Mammary epithelial cell (primary cell): ENCODE measurements at regions not wholly inside any gene's neighbourhood (a gene's known extent, or its start where the extent isn't known, plus 50 kb on each side); places are given as distances from the start of the nearest gene placed in this dataset.
"Not testable (repeated sequence)": the region's sequence is repeated elsewhere in the genome, so short reads cannot be mapped to it uniquely, and the experiment has no call there.

Experiments used
- CTCF ChIP-seq, 2 donors: IDR thresholded peaks in 1 of 2; conservative IDR thresholded peaks in 1 of 2; 2 replicates each; pipeline ENCODE4 v1.5.1; 2011 to 2012; ENCODE audit warnings: inconsistent platforms in 2 of 2, low read length in 2 of 2, mild to moderate bottlenecking in 2 of 2, control low read depth in 1 of 2, low read depth in 1 of 2; ENCODE audit not compliant: insufficient read depth in 1 of 2; ENCODE audit errors: extremely low read depth in 1 of 2
- EZH2 ChIP-seq: IDR thresholded peaks from 2 replicates; pipeline ENCODE4 v1.6.1; 2012; ENCODE audit warnings: low read length, inconsistent platforms, borderline replicate concordance

- TF ChIP-seq CTCF (conservative IDR thresholded peaks at IDR 0.05 in 1 of 2, IDR thresholded peaks at IDR 0.05 in 1 of 2; ENCODE audit: extremely low read depth in 1 of 2, insufficient read depth in 1 of 2, low read depth in 1 of 2, low read length in 2 of 2); EZH2: not testable (repeated sequence)
Observed at GRCh38 chr17:63057560-63057959, 91.5 kb downstream of the TANC2 start.
